ENCODE measurements at regions not wholly inside any gene's neighbourhood (a gene's known extent, or its start where the extent isn't known, plus 50 kb on each side); places are given as distances from the start of the nearest gene placed in this dataset.

GRCh38 chr12:3950714-3951320 lies 77.6 kb upstream of the PARP11 start:
- Histone ChIP-seq H3K4me3 (ENCODE audit: low read length) (no peak overlapping the region), H3K9me3 (ENCODE audit: control insufficient read depth, insufficient read depth, low read length) (no peaks in the 10 kb centered on the region), H3K27ac (ENCODE audit: low read depth, low read length) (no peak overlapping the region), H3K36me3 (ENCODE audit: control insufficient read depth, low read length) (no peaks in the 10 kb centered on the region), H3K4me1 (ENCODE audit: control insufficient read depth, low read length) (no peaks in the 10 kb centered on the region), H3K9me2 (replicated peaks; ENCODE audit: control insufficient read depth, low read length) (no peaks in the 10 kb centered on the region), H4K20me1 (ENCODE audit: control insufficient read depth, insufficient read depth, low read depth, low read length) (no peaks in the 10 kb centered on the region), H3K4me2 (ENCODE audit: low read length) (no peak overlapping the region), H3K79me2 (ENCODE audit: control insufficient read depth, low read length) (no peaks in the 10 kb centered on the region), H3F3A (ENCODE audit: control insufficient read depth, insufficient read depth) (no peaks in the 10 kb centered on the region), H3K27me3 (ENCODE audit: control insufficient read depth, low read length) (peaks cover 6% of the 10 kb centered on the region)
- TF ChIP-seq EZH2phosphoT487 (IDR thresholded peaks at IDR 0.05; ENCODE audit: borderline replicate concordance, low read length) = no peak
- TF ChIP-seq, protein P1, sequence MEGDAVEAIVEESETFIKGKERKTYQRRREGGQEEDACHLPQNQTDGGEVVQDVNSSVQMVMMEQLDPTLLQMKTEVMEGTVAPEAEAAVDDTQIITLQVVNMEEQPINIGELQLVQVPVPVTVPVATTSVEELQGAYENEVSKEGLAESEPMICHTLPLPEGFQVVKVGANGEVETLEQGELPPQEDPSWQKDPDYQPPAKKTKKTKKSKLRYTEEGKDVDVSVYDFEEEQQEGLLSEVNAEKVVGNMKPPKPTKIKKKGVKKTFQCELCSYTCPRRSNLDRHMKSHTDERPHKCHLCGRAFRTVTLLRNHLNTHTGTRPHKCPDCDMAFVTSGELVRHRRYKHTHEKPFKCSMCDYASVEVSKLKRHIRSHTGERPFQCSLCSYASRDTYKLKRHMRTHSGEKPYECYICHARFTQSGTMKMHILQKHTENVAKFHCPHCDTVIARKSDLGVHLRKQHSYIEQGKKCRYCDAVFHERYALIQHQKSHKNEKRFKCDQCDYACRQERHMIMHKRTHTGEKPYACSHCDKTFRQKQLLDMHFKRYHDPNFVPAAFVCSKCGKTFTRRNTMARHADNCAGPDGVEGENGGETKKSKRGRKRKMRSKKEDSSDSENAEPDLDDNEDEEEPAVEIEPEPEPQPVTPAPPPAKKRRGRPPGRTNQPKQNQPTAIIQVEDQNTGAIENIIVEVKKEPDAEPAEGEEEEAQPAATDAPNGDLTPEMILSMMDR (IDR thresholded peaks at IDR 0.05; ENCODE audit: low read depth, low read length, poor library complexity, severe bottlenecking) = no peak

- no peak overlapping the region for H3K27ac ChIP-seq (ENCODE audit: low read depth, low read length)
- no peak overlapping the region for H3K4me2 ChIP-seq (ENCODE audit: low read length)
- peaks cover 16% of the 10 kb centered on the region for H3K27me3 ChIP-seq (ENCODE audit: control insufficient read depth, low read length)
- H3K4me3 ChIP-seq (ENCODE audit: low read length) = no peak overlapping the region
- H3K79me2 ChIP-seq (ENCODE audit: control insufficient read depth, low read length) = no peaks in the 10 kb centered on the region
- no peaks in the 10 kb centered on the region for H3K4me1 ChIP-seq (ENCODE audit: control insufficient read depth, low read length)
- no peaks in the 10 kb centered on the region for H3K9me3 ChIP-seq (ENCODE audit: control insufficient read depth, insufficient read depth, low read length)
- no peaks in the 10 kb centered on the region for H3K36me3 ChIP-seq (ENCODE audit: control insufficient read depth, low read length)
- no peaks in the 10 kb centered on the region for H3F3A ChIP-seq (ENCODE audit: control insufficient read depth, insufficient read depth)
- TF ChIP-seq EZH2phosphoT487 (IDR thresholded peaks at IDR 0.05; ENCODE audit: borderline replicate concordance, low read length) = no peak
- H3K9me2 ChIP-seq (replicated peaks; ENCODE audit: control insufficient read depth, low read length) = no peaks in the 10 kb centered on the region
- no peaks in the 10 kb centered on the region for H4K20me1 ChIP-seq (ENCODE audit: control insufficient read depth, insufficient read depth, low read depth, low read length)
Observed at GRCh38 chr12:3947781-3948180, 74.6 kb upstream of the PARP11 start.

GRCh38 chr12:3945671-3946070 lies 72.5 kb upstream of the PARP11 start:
- Histone ChIP-seq H3K9me3 (ENCODE audit: control insufficient read depth, insufficient read depth, low read length) (no peaks in the 10 kb centered on the region), H4K20me1 (ENCODE audit: control insufficient read depth, insufficient read depth, low read depth, low read length) (no peaks in the 10 kb centered on the region), H3F3A (ENCODE audit: control insufficient read depth, insufficient read depth) (no peaks in the 10 kb centered on the region), H3K4me1 (ENCODE audit: control insufficient read depth, low read length) (no peaks in the 10 kb centered on the region), H3K4me2 (ENCODE audit: low read length) (no peak overlapping the region), H3K9me2 (replicated peaks; ENCODE audit: control insufficient read depth, low read length) (no peaks in the 10 kb centered on the region), H3K79me2 (ENCODE audit: control insufficient read depth, low read length) (no peaks in the 10 kb centered on the region), H3K36me3 (ENCODE audit: control insufficient read depth, low read length) (no peaks in the 10 kb centered on the region), H3K27ac (ENCODE audit: low read depth, low read length) (no peak overlapping the region), H3K27me3 (ENCODE audit: control insufficient read depth, low read length) (peaks cover 16% of the 10 kb centered on the region), H3K4me3 (ENCODE audit: low read length) (no peak overlapping the region)
- TF ChIP-seq, protein P1 (IDR thresholded peaks at IDR 0.05; ENCODE audit: low read depth, low read length, poor library complexity, severe bottlenecking) = no peak
- TF ChIP-seq EZH2phosphoT487 (IDR thresholded peaks at IDR 0.05; ENCODE audit: borderline replicate concordance, low read length) = no peak

DNA sequence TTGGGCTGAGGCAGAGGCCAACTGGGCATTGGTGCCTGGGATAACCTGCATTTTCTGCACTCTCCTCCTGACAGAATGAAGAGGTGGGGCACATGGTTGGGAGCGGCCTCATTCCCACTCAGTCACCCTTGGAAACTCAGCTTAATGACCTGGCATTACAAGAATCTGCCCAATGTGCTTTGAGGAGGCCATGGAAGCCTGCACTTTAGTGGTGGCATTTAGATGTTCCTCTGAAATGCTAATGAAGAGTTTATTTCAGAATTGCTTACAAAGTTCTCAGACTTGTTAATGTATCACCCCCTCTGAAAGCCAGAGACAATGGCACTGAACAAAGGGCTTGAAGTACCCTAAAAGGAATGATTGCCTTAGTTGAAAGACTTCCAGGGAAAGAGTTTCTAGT lies 71.4 kb upstream of the PARP11 start:
- Histone ChIP-seq H3K4me2 (ENCODE audit: low read length) (no peak overlapping the region), H3K79me2 (ENCODE audit: control insufficient read depth, low read length) (no peaks in the 10 kb centered on the region)

More for the DNA sequence above, 71.4 kb upstream of the PARP11 start:
- H3K9me2 ChIP-seq (replicated peaks; ENCODE audit: control insufficient read depth, low read length) = no peaks in the 10 kb centered on the region
- no peaks in the 10 kb centered on the region for H4K20me1 ChIP-seq (ENCODE audit: control insufficient read depth, insufficient read depth, low read depth, low read length)
- no peaks in the 10 kb centered on the region for H3K36me3 ChIP-seq (ENCODE audit: control insufficient read depth, low read length)
- TF ChIP-seq, protein P1 (IDR thresholded peaks at IDR 0.05; ENCODE audit: low read depth, low read length, poor library complexity, severe bottlenecking) = no peak
- TF ChIP-seq EZH2phosphoT487 (IDR thresholded peaks at IDR 0.05; ENCODE audit: borderline replicate concordance, low read length) = no peak
- no peaks in the 10 kb centered on the region for H3F3A ChIP-seq (ENCODE audit: control insufficient read depth, insufficient read depth)
- H3K4me3 ChIP-seq (ENCODE audit: low read length) = no peak overlapping the region
- no peak overlapping the region for H3K27ac ChIP-seq (ENCODE audit: low read depth, low read length)
- no peaks in the 10 kb centered on the region for H3K9me3 ChIP-seq (ENCODE audit: control insufficient read depth, insufficient read depth, low read length)
- H3K4me1 ChIP-seq (ENCODE audit: control insufficient read depth, low read length) = no peaks in the 10 kb centered on the region
- peaks cover 16% of the 10 kb centered on the region for H3K27me3 ChIP-seq (ENCODE audit: control insufficient read depth, low read length)

Measured in DOHH2 (cell line).